ENCODE measurements at regions not wholly inside any gene's neighbourhood (a gene's known extent, or its start where the extent isn't known, plus 50 kb on each side); places are given as distances from the start of the nearest gene placed in this dataset.
"Not testable (repeated sequence)": the region's sequence is repeated elsewhere in the genome, so short reads cannot be mapped to it uniquely, and the experiment has no call there.

GRCh38 chr5:30505014-30505886 lies 688.2 kb upstream of the CDH6 start:
- DNase-seq (ENCODE audit: low spot score): no peak
- in situ Hi-C loops (cut with MboI; ENCODE audit: low pct_unique_long_range_greater_than_20kb, low sequenced_read_pairs, unreplicated experiment): no loop called here

GRCh38 chr5:30502277-30502676 lies 691.2 kb upstream of the CDH6 start:
- in situ Hi-C loops (cut with MboI; ENCODE audit: low pct_unique_long_range_greater_than_20kb, low sequenced_read_pairs, unreplicated experiment): no loop called here
- TF ChIP-seq, protein P1, sequence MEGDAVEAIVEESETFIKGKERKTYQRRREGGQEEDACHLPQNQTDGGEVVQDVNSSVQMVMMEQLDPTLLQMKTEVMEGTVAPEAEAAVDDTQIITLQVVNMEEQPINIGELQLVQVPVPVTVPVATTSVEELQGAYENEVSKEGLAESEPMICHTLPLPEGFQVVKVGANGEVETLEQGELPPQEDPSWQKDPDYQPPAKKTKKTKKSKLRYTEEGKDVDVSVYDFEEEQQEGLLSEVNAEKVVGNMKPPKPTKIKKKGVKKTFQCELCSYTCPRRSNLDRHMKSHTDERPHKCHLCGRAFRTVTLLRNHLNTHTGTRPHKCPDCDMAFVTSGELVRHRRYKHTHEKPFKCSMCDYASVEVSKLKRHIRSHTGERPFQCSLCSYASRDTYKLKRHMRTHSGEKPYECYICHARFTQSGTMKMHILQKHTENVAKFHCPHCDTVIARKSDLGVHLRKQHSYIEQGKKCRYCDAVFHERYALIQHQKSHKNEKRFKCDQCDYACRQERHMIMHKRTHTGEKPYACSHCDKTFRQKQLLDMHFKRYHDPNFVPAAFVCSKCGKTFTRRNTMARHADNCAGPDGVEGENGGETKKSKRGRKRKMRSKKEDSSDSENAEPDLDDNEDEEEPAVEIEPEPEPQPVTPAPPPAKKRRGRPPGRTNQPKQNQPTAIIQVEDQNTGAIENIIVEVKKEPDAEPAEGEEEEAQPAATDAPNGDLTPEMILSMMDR (IDR thresholded peaks at IDR 0.05; ENCODE audit: extremely low read depth, insufficient read depth, missing control alignments): no peak
- DNase-seq (ENCODE audit: low spot score): no peak

More at GRCh38 chr5:30505014-30505886, 688.2 kb upstream of the CDH6 start:
- TF ChIP-seq, protein P1 (IDR thresholded peaks at IDR 0.05; ENCODE audit: extremely low read depth, insufficient read depth, missing control alignments): no peak

DNA sequence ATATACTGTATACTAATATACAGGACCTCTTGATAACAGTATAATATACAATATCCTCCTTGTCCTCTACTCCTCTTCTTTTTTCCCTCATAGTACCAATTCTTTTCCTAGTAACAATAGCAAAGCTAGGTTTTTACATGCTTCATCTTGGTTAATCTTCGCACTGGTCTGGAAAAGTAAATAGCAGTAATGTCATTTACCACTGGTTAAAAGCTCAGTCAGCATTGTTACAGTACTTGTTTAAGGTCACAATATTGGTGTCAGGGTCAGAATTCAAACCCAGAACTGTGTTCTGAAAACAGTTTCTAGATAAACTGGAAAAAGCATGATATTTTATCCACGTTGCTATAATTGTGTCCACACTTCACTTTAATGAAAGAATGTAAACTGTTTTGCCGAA lies 692.4 kb upstream of the CDH6 start:
- DNase-seq (ENCODE audit: low spot score): no peak
- in situ Hi-C loops (cut with MboI; ENCODE audit: low pct_unique_long_range_greater_than_20kb, low sequenced_read_pairs, unreplicated experiment): no loop called here
- TF ChIP-seq, protein P1 (IDR thresholded peaks at IDR 0.05; ENCODE audit: extremely low read depth, insufficient read depth, missing control alignments): no peak

GRCh38 chr5:30500513-30500912 lies 693.0 kb upstream of the CDH6 start:
- DNase-seq (ENCODE audit: low spot score): no peak
- in situ Hi-C loops (cut with MboI; ENCODE audit: low pct_unique_long_range_greater_than_20kb, low sequenced_read_pairs, unreplicated experiment): no loop called here
- TF ChIP-seq, protein P1 (IDR thresholded peaks at IDR 0.05; ENCODE audit: extremely low read depth, insufficient read depth, missing control alignments): no peak

DNA sequence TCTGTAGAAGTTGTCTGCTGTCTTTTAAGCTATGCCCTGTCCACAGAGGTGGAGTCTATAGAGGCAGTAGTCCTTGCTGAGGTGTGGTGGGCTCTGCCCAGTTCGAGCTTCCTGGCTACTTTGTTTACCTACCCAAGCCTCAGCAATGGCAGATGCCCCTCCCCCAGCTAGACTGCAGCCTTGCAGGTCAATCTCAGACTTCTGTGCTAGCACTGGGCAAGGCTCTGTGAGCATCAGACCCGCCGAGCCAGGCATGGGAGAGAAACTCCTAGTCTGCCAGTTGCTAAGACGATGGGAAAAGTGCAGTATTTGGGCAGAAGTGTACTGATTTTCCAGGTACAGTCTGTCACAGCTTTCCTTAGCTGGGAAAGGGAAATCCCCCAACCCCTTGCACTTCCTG lies 694.1 kb upstream of the CDH6 start:
- TF ChIP-seq, protein P1 (IDR thresholded peaks at IDR 0.05; ENCODE audit: extremely low read depth, insufficient read depth, missing control alignments): no peak
- DNase-seq (ENCODE audit: low spot score): no peak

GRCh38 chr5:30498972-30499371 lies 694.5 kb upstream of the CDH6 start:
- no peak for DNase-seq (ENCODE audit: low spot score)
- TF ChIP-seq, protein P1 (IDR thresholded peaks at IDR 0.05; ENCODE audit: extremely low read depth, insufficient read depth, missing control alignments): no peak
- in situ Hi-C loops (cut with MboI; ENCODE audit: low pct_unique_long_range_greater_than_20kb, low sequenced_read_pairs, unreplicated experiment): no loop called here

More for the DNA sequence above, 694.1 kb upstream of the CDH6 start:
- in situ Hi-C loops (cut with MboI; ENCODE audit: low pct_unique_long_range_greater_than_20kb, low sequenced_read_pairs, unreplicated experiment): no loop called here

- DNase-seq (ENCODE audit: low spot score); in situ Hi-C loops (cut with MboI; ENCODE audit: low pct_unique_long_range_greater_than_20kb, low sequenced_read_pairs, unreplicated experiment): not testable (repeated sequence)
Observed at GRCh38 chr5:30498509-30498908, 695.0 kb upstream of the CDH6 start.

GRCh38 chr5:30494113-30494512 lies 699.4 kb upstream of the CDH6 start:
- DNase-seq (ENCODE audit: low spot score); in situ Hi-C loops (cut with MboI; ENCODE audit: low pct_unique_long_range_greater_than_20kb, low sequenced_read_pairs, unreplicated experiment): not testable (repeated sequence)
